Astrocyte of the cerebellum (primary cell): ENCODE measurements at regions not wholly inside any gene's neighbourhood (a gene's known extent, or its start where the extent isn't known, plus 50 kb on each side); places are given as distances from the start of the nearest gene placed in this dataset.

Experiments used
- DNase-seq: peaks from one replicate; pipeline ENCODE4 v3.0.0-alpha.2; 2011; ENCODE audit warnings: low read depth
- H3K4me3 ChIP-seq: 2 replicates; pipeline ENCODE4 v1.5.1; 2011; ENCODE audit warnings: mild to moderate bottlenecking, low read depth, low read length, moderate library complexity
- CTCF ChIP-seq: IDR thresholded peaks from 2 replicates; pipeline ENCODE4 v1.5.1; 2012; ENCODE audit warnings: low read length, low read depth, moderate library complexity, mild to moderate bottlenecking; ENCODE audit errors: missing control alignments
- in situ Hi-C: cut with HindIII; loops from 2 replicates; pipeline ENCODE4 v1.10.0; 2017; ENCODE audit warnings: low sequenced_read_pairs

- no peak for TF ChIP-seq CTCF
- no peak for DNase-seq
- in situ Hi-C loops, result no loop called here
- H3K4me3 ChIP-seq, result no peak overlapping the region
Measured at GRCh38 chr7:41257660-41258059, 445.2 kb downstream of the INHBA start.

- DNase-seq, result no peak
- no peak for TF ChIP-seq CTCF
- no peak overlapping the region for H3K4me3 ChIP-seq
- in situ Hi-C loops, result no loop called here
Measured at GRCh38 chr7:41256186-41256945, 446.5 kb downstream of the INHBA start.

- no peak for DNase-seq
- in situ Hi-C loops, result no loop called here
- TF ChIP-seq CTCF, result no peak
- no peak overlapping the region for H3K4me3 ChIP-seq
Measured at GRCh38 chr7:41255716-41256115, 447.2 kb downstream of the INHBA start.

GRCh38 chr7:41255113-41255512 is 447.8 kb downstream of the INHBA start:
- H3K4me3 ChIP-seq, result no peak overlapping the region
- DNase-seq, result no peak
- in situ Hi-C loops, result no loop called here
- TF ChIP-seq CTCF, result no peak

GRCh38 chr7:41252957-41253356 is 449.9 kb downstream of the INHBA start:
- in situ Hi-C loops, result no loop called here
- no peak overlapping the region for H3K4me3 ChIP-seq
- TF ChIP-seq CTCF, result no peak
- DNase-seq, result no peak

- in situ Hi-C loops, result no loop called here
- H3K4me3 ChIP-seq, result no peak overlapping the region
- DNase-seq, result no peak
- no peak for TF ChIP-seq CTCF
Measured at GRCh38 chr7:41252551-41252950, 450.3 kb downstream of the INHBA start.
